NCI-H128 (cell line): ENCODE measurements at regions not wholly inside any gene's neighbourhood (a gene's known extent, or its start where the extent isn't known, plus 50 kb on each side); places are given as distances from the start of the nearest gene placed in this dataset.

ENCODE experiments used
- DNase-seq: peaks from one replicate; lab custom pipeline; 2025; ENCODE audit not compliant: unreplicated experiment; lab: John Stamatoyannopoulos, UW

- DNase-seq: no peak
Observed at GRCh38 chr2:106572541-106573450, 85.6 kb downstream of the CD8B2 start.

DNA sequence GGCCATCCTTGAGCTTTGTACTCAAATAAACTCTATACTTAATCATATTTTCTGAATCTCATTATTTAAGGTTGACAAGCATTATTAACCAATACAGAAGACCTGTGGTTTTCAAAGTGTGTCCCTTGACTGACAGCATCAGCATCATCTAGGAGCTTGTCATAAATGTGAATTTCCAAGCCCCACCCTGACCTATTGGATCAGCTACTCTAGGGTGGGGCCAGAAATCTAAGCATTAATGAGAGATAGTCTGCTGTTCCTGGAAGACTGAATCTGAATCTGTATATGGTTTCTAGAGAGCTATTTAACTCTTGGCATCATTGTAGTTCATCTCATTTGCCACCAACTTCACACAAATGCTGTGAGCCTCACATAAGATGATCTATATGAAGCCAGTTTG is 86.6 kb downstream of the CD8B2 start:
- no peak for DNase-seq

DNA sequence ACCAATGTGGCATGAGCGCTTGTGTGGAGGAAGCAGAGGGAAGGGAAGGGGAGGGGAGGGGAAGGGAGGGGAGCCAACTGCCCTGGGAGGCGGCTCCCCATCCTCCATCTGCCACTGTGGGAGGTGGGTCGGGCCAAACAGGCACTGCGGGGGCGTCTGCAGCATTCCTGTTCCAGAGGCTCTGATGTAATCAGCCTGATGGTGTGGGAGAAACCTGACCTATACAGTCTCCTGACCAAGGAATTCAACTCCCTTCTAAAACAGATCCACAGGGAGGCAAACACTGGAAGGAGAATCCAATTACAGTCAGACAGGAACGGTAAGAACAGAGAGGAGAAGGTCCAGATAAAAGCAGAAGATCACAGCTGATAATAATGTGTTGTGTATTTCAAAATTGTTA is 88.8 kb downstream of the CD8B2 start:
- no peak for DNase-seq

- no peak for DNase-seq
Observed at GRCh38 chr2:106577255-106577651, 90.1 kb downstream of the CD8B2 start.

DNA sequence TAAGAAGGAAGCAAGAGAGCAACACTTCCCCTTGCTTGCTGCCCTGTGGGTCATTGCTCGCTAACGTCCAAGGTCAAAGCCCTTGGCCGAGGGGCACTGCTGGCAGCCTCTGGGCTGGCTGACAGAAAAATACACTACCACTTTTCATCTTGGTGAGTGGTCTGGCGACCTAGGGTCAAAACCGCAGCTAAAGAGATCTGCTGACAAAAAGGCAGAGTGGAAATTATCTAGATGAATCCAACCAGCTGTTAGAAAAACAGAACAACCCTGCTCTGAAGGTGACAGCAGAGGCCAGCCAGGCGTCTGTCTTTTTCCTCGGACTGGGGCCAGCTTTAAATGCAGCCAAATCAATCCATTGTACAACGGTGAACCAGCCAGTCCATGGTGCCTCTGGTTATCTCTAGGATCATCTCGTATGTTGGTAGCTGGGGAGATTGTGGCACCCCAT is 92.6 kb downstream of the CD8B2 start:
- DNase-seq: no peak

DNA sequence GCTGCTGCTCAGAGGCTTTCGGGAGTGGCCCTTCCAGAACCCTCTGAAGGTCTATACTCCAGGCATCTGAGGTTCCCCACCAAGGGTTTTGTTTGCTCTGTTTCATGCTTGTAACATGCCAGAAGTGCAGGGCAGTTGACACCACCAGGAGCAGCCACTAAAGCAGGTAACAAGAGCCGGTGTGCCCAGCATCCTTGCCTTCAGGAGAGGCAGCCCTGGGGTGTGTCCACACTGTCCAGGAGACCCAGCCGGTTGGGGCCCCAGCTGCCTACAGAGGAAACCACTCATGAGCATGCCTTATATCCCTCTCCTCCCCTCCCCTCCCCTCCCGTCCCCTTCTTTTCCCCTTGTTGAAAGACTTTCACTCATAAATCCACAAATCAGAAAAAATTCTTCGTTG is 93.1 kb downstream of the CD8B2 start:
- no peak for DNase-seq

DNA sequence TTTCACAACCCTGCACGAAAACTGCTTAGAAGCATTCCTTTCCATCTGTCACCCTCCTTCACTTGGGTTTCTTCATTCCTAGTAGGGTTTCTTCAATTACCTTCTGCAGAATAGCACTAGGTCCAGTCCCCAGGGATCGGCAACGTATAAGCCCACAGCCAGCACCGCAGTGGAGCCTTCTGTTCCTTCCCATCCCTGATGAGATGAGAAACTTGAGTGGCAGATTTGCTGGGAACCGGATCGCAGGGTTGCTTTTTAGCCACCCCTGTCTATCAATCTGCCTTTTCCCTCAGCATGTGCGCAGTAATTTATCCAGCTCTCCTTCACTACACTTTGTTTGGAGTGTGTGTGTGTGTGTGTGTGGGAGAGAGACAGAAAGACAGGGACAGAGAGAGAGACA is 94.2 kb downstream of the CD8B2 start:
- DNase-seq: no peak

DNA sequence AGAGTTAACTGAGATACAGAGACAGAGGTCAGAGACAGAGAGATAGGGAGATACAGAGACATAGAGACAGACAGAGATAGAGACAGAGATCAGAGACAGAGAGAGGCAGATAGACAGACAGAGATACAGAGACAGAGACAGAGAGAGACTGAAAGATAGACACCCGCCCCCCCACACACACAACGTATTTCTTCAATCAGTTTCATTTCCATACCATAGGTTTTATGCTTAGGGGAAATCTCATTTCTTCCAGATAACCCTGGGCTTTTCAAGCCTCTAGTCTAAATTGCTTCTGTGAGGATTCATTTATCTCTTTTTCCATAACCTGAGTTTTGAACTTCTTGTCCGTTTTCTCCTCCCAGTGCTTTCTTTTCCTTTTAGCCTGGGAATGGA is 94.6 kb downstream of the CD8B2 start:
- no peak for DNase-seq

- DNase-seq: peak; percentile 83
Observed at GRCh38 chr2:106582148-106583143, 95.3 kb downstream of the CD8B2 start.

GRCh38 chr2:106584304-106584954 is 97.3 kb downstream of the CD8B2 start:
- DNase-seq: no peak

DNA sequence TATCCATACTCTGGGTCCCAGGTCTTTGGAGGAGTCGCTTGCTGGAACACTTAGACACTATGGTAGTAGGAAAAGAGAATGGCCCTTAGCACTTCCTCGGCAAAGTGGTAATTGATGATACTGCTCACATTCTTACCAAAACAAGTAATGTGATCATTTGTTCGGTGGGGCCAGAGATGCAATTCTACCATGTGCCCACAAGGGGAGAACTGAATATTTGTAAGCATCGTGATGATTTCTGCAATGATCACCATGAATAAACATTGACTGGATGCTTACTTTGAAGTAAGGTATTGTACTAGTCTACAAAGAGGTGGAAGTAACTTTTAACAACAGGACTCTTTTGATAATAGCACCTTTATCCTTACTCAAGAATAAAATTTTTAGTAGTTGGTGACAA is 109.7 kb downstream of the CD8B2 start:
- no peak for DNase-seq

DNA sequence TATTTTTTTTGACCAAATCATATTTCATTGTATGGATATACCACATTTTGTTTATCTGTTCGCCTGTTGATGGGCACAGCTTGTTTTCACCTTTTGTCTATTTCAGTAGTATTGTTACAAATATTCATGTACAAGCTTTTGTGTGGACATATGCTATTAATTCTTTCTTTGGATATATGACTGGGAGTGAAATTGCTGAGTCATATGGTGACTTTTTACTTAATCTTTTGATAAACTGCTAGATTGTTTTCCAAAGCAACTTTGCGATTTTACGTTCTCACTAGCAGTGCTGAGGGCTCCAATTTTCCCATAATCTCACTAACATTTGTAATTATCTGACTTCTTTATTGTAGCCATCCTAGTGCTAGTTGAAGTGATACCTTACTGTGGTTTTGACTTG is 112.4 kb downstream of the CD8B2 start:
- no peak for DNase-seq

DNA sequence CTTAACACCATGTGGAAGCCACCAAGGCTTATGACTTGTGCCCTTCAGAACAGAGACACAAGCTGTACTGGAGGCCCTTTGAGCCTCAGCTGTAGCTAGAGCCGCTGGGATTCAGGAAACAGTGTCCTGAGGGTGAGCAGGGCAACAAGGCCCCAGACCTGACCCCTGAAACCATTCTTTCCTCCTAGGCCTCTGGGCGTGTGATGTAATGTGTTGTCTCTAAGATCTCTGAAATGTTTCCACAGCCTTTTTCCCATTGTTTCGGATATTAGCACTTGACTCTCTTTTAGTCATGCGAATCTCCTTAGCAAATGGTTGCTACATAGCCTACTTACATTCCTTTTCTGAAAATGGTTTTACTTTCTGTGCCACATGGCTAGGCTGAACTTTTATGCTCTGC is 114.9 kb downstream of the CD8B2 start:
- no peak for DNase-seq

GRCh38 chr2:106606652-106607051 is 119.5 kb downstream of the CD8B2 start:
- DNase-seq: no peak

DNA sequence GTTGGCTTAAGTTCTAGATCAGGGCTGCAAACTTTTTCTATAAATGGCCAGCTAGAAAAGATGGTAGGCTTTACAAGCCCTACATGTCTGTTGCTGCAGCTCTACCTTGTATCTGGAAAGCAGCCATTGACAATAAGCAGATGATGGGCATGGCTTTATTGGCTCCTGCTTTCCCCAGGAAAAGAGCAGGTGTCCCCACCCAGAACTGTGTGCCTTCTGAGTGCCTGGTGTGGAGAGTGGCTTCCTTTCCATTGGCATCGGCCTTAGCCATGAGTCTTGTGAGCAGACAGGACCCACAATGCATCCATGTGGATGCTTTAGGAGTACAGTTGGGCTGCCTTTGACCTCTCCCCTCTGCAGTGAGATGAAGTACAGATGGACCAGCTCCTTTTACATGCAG is 120.2 kb downstream of the CD8B2 start:
- no peak for DNase-seq

DNA sequence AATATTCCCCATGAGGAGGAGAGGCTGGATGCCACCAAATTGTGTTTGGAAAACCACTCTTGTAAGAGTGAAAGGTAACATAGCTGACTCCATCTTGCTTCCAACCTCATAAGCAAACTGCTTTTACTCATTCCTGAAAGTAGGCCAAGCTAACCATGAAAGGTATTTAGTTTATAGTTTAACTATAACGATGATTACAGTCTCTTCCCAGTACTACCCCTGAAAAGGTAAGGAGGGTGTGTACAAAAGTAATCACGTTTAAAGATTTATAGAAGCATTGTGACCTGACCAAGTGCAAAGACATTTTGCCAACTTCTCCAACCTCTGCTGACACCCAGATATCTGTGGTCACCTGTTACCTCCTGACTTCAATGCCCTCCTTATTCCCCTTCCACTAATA is 122.6 kb downstream of the CD8B2 start:
- DNase-seq: no peak

DNA sequence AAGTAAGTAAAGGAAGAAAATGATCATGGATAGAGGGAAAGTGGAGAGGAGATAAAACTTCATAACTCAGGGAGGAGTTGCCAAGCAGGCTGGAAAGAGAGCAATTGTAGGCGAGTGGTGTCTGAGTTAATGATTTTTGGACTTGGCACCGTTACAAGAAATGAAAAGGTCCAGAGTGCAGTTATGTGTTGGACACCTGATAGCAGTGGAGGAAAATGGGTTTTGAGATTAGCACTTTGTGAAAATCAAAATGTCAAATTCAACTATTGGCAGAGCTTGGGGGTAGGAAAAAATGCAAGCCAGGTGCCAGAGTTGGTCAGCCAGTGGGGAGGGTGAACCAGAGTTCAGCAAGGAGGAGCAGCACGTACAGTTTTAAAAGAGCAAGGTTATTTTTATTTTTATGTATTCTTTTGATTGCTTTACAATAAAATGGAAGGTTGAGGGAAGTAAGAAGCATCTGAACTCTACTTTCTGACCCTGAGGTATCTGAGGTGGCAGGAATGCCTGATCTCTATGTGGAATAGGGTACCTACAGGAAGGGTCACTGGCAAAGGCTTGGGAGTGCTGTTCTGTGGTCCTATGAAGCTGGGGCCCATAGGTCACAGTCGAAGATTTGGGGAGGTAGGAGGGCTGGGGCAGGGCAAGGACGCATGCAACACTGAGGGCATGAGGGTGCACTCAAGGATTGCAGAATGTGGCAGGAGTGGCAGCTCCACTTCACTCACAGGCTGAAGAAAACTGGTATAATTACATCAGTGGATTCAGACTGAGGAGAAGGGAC is 127.5 kb downstream of the CD8B2 start:
- DNase-seq: no peak

- no peak for DNase-seq
Observed at GRCh38 chr2:106618614-106619013, 131.4 kb downstream of the CD8B2 start.

- no peak for DNase-seq
Observed at GRCh38 chr2:106623456-106623855, 136.3 kb downstream of the CD8B2 start.

- no peak for DNase-seq
Observed at GRCh38 chr2:106624787-106625380, 137.7 kb downstream of the CD8B2 start.
